ENCODE measurements at regions not wholly inside any gene's neighbourhood (a gene's known extent, or its start where the extent isn't known, plus 50 kb on each side); places are given as distances from the start of the nearest gene placed in this dataset.

- Histone ChIP-seq H3K4me1 (no peaks in the 10 kb centered on the region), H3K9me3 (peaks cover 0 to 3% of the 10 kb centered on the region in 2 donors), H3K4me3 (no peak overlapping the region), H3K27ac (no peak overlapping the region), H3K27me3 (no peaks in the 10 kb centered on the region), H3K36me3 (no peaks in the 10 kb centered on the region)
- ATAC-seq (no peak), DNase-seq (no peak)
- intact Hi-C loops (cut with DNase I) = no loop called here
- no peak for TF ChIP-seq CTCF (IDR thresholded peaks at IDR 0.05)
Measured at GRCh38 chrX:128769495-128769894, 717.3 kb upstream of the ACTRT1 start.

DNA sequence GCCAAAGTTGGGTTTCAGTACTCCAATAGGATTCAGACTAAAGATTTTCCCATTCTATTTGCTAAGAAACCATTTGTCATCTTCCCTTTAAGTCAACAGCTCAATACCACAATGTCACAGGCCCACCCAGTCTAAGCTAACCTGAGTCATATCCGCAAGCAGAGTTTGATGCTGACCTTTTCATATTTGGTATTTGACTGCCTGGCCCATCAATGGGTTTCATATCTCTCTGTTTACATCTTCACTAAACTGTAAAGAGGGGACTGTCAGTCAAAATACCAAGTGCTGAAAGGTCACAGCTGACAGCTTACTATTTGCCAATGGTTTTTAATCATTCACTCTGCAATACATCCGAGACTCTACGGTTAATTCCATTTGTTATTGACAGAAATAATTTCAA lies 707.5 kb upstream of the ACTRT1 start:
- Histone ChIP-seq H3K4me3 (no peak overlapping the region), H3K27ac (no peak overlapping the region), H3K9me3 (no peaks in the 10 kb centered on the region), H3K4me1 (no peaks in the 10 kb centered on the region), H3K36me3 (no peaks in the 10 kb centered on the region), H3K27me3 (no peaks in the 10 kb centered on the region)
- no peak for TF ChIP-seq CTCF (IDR thresholded peaks at IDR 0.05)
- intact Hi-C loops (cut with DNase I) = no loop called here
- DNase-seq = no peak
- no peak for ATAC-seq

- no peak overlapping the region for H3K4me3 ChIP-seq
- no peaks in the 10 kb centered on the region for H3K27me3 ChIP-seq
- DNase-seq (no peak), ATAC-seq (no peak)
- intact Hi-C loops (cut with DNase I) = no loop called here
- no peak overlapping the region for H3K27ac ChIP-seq
- no peaks in the 10 kb centered on the region for H3K36me3 ChIP-seq
- H3K4me1 ChIP-seq = no peaks in the 10 kb centered on the region
- no peak for TF ChIP-seq CTCF (IDR thresholded peaks at IDR 0.05)
- peaks cover 0 to 2% of the 10 kb centered on the region in 2 donors for H3K9me3 ChIP-seq
Measured at GRCh38 chrX:128759177-128759576, 707.0 kb upstream of the ACTRT1 start.

GRCh38 chrX:128754130-128754529 lies 701.9 kb upstream of the ACTRT1 start:
- intact Hi-C loops (cut with DNase I) = no loop called here
- Histone ChIP-seq H3K9me3 (peaks cover 0 to 3% of the 10 kb centered on the region in 2 donors), H3K36me3 (no peaks in the 10 kb centered on the region), H3K27ac (no peak overlapping the region), H3K4me3 (no peak overlapping the region), H3K4me1 (no peaks in the 10 kb centered on the region), H3K27me3 (no peaks in the 10 kb centered on the region)
- DNase-seq (no peak), ATAC-seq (no peak)
- no peak for TF ChIP-seq CTCF (IDR thresholded peaks at IDR 0.05)

GRCh38 chrX:128739539-128739938 lies 687.3 kb upstream of the ACTRT1 start:
- H3K9me3 ChIP-seq = no peaks in the 10 kb centered on the region
- ATAC-seq (no peak), DNase-seq (peak in 1 of 4 donors; percentile 7)
- intact Hi-C loops (cut with DNase I) = no loop called here
- H3K4me3 ChIP-seq = no peak overlapping the region
- no peak for TF ChIP-seq CTCF (IDR thresholded peaks at IDR 0.05)
- no peaks in the 10 kb centered on the region for H3K4me1 ChIP-seq
- H3K27me3 ChIP-seq = no peaks in the 10 kb centered on the region
- no peaks in the 10 kb centered on the region for H3K36me3 ChIP-seq
- H3K27ac ChIP-seq = no peak overlapping the region

Measured in left lung (tissue), 4 donors.